Keratinocyte (primary cell): ENCODE measurements at regions not wholly inside any gene's neighbourhood (a gene's known extent, or its start where the extent isn't known, plus 50 kb on each side); places are given as distances from the start of the nearest gene placed in this dataset.

Source experiments
- DNase-seq: peaks from one replicate; pipeline ENCODE4 v3.0.0-alpha.2; 2011; ENCODE audit warnings: low read depth, missing footprints, low spot score
- FAIRE-seq: peaks from 2 replicates; lab custom pipeline; 2011; peaks lifted over from hg19 to GRCh38; lab: Jason Lieb, UNC
- H2AFZ ChIP-seq: 2 replicates; pipeline ENCODE4 v1.6.0; 2012; ENCODE audit warnings: low read length, control low read depth, inconsistent platforms; ENCODE audit not compliant: control insufficient read depth
- H3K27ac ChIP-seq: 2 replicates; pipeline ENCODE4 v1.5.1; 2011; ENCODE audit warnings: low read length; ENCODE audit not compliant: control insufficient read depth, insufficient read depth
- H3K27me3 ChIP-seq: 3 replicates; pipeline ENCODE4 v1.6.0; 2011; ENCODE audit warnings: low read length; ENCODE audit not compliant: control insufficient read depth, insufficient read depth; ENCODE audit errors: extremely low read depth
- H3K36me3 ChIP-seq, 2 experiments: 2 replicates in 1 of 2; 3 replicates in 1 of 2; pipeline ENCODE4 v1.5.1; 2011; ENCODE audit warnings: low read length in 2 of 2, mild to moderate bottlenecking in 1 of 2; ENCODE audit not compliant: control insufficient read depth in 2 of 2, insufficient read depth in 2 of 2; ENCODE audit errors: extremely low read depth in 1 of 2
- H3K4me1 ChIP-seq: 3 replicates; pipeline ENCODE4 v1.5.1; 2011; ENCODE audit warnings: low read length; ENCODE audit not compliant: control insufficient read depth, insufficient read depth; ENCODE audit errors: extremely low read depth
- H3K4me2 ChIP-seq: 3 replicates; pipeline ENCODE4 v1.6.0; 2011; ENCODE audit warnings: low read depth, low read length; ENCODE audit not compliant: control insufficient read depth, insufficient read depth; ENCODE audit errors: extremely low read depth
- H3K4me3 ChIP-seq, 3 experiments: fragments of 200-600 bp in 1 of 3; sonication (generic) in 1 of 3; 2 replicates in 2 of 3; 3 replicates in 1 of 3; pipeline ENCODE4 v1.5.1; 2011 to 2016; ENCODE audit warnings: low read length in 3 of 3, mild to moderate bottlenecking in 3 of 3, control low read depth in 2 of 3, inconsistent platforms in 1 of 3, low read depth in 1 of 3, mixed read lengths in 1 of 3, mixed run types in 1 of 3, moderate library complexity in 1 of 3; ENCODE audit not compliant: control insufficient read depth in 2 of 3, insufficient read depth in 2 of 3; ENCODE audit errors: extremely low read depth in 1 of 3
- H3K79me2 ChIP-seq: 2 replicates; pipeline ENCODE4 v1.6.0; 2012; ENCODE audit warnings: low read length; ENCODE audit not compliant: control insufficient read depth, insufficient read depth
- H3K9ac ChIP-seq: 3 replicates; pipeline ENCODE4 v1.6.0; 2011; ENCODE audit warnings: low read length; ENCODE audit not compliant: control insufficient read depth, insufficient read depth; ENCODE audit errors: extremely low read depth
- H3K9me1 ChIP-seq: 3 replicates; pipeline ENCODE4 v1.6.0; 2011; ENCODE audit warnings: low read length; ENCODE audit not compliant: control insufficient read depth, insufficient read depth; ENCODE audit errors: extremely low read depth
- H3K9me3 ChIP-seq: 2 replicates; pipeline ENCODE4 v1.5.1; 2012; ENCODE audit warnings: low read depth, low read length; ENCODE audit not compliant: control insufficient read depth
- H4K20me1 ChIP-seq: 3 replicates; pipeline ENCODE4 v1.6.0; 2011; ENCODE audit warnings: low read length; ENCODE audit not compliant: control insufficient read depth, insufficient read depth; ENCODE audit errors: extremely low read depth
- CTCF ChIP-seq, 3 experiments: IDR thresholded peaks in 1 of 3; conservative IDR thresholded peaks in 1 of 3; optimal IDR thresholded peaks in 1 of 3; 2 replicates in 2 of 3; 3 replicates in 1 of 3; pipeline versions ENCODE3 to v1.5.1; 2011; ENCODE audit warnings: low read length in 3 of 3, mild to moderate bottlenecking in 3 of 3, moderate library complexity in 2 of 3, control low read depth in 1 of 3, inconsistent platforms in 1 of 3; ENCODE audit not compliant: insufficient read depth in 2 of 3; ENCODE audit errors: extremely low read depth in 1 of 3
- EZH2 ChIP-seq: IDR thresholded peaks from one replicate; pipeline ENCODE4 v1.6.1; 2012; ENCODE audit warnings: inconsistent platforms, mild to moderate bottlenecking, low read length, moderate library complexity
- dilution Hi-C: fragments of 300-500 bp; cut with MboI; formaldehyde crosslinking; loops from one replicate; pipeline ENCODE4 v1.7.0; 2020; ENCODE audit warnings: low sequenced_read_pairs; ENCODE audit not compliant: extremely low pct_ligation_motif_present

- Histone ChIP-seq H2AFZ (peak overlapping the region; percentile 47), H3K4me2 (no peak overlapping the region), H3K27me3 (no peaks in the 10 kb centered on the region), H3K9ac (no peak overlapping the region), H3K79me2 (no peaks in the 10 kb centered on the region), H3K4me1 (peaks cover 32% of the 10 kb centered on the region), H3K36me3 (no peaks in the 10 kb centered on the region), H4K20me1 (no peaks in the 10 kb centered on the region), H3K9me3 (no peaks in the 10 kb centered on the region), H3K4me3 (no peak overlapping the region), H3K27ac (no peak overlapping the region), H3K9me1 (no peaks in the 10 kb centered on the region)
- TF ChIP-seq EZH2 (no peak), CTCF (optimal IDR thresholded peaks at IDR 0.05 in 1 of 3, IDR thresholded peaks at IDR 0.05 in 1 of 3, conservative IDR thresholded peaks at IDR 0.05 in 1 of 3; ENCODE audit: extremely low read depth in 1 of 3, insufficient read depth in 2 of 3, low read length in 3 of 3) (no peak)
- DNase-seq = no peak
- dilution Hi-C loops = no loop called here
- FAIRE-seq = peak; percentile 60
These were observed 557.2 kb downstream of the INHBA start for GRCh38 chr7:41145656-41146055.

- Histone ChIP-seq H3K27ac (no peak overlapping the region), H3K4me2 (no peak overlapping the region), H2AFZ (no peak overlapping the region)
These were observed 559.9 kb downstream of the INHBA start for GRCh38 chr7:41142904-41143473.

More at GRCh38 chr7:41142904-41143473, 559.9 kb downstream of the INHBA start:
- dilution Hi-C loops = no loop called here
- Histone ChIP-seq H3K36me3 (no peaks in the 10 kb centered on the region), H3K27me3 (no peaks in the 10 kb centered on the region), H3K4me1 (peaks cover 21% of the 10 kb centered on the region), H3K9me3 (no peaks in the 10 kb centered on the region), H3K4me3 (no peak overlapping the region), H3K9me1 (no peaks in the 10 kb centered on the region), H4K20me1 (no peaks in the 10 kb centered on the region), H3K9ac (no peak overlapping the region), H3K79me2 (no peaks in the 10 kb centered on the region)
- FAIRE-seq (no peak), DNase-seq (no peak)
- TF ChIP-seq EZH2 = no peak
- TF ChIP-seq CTCF (optimal IDR thresholded peaks at IDR 0.05 in 1 of 3, IDR thresholded peaks at IDR 0.05 in 1 of 3, conservative IDR thresholded peaks at IDR 0.05 in 1 of 3; ENCODE audit: extremely low read depth in 1 of 3, insufficient read depth in 2 of 3, low read length in 3 of 3) = no peak
